ENCODE measurements at regions not wholly inside any gene's neighbourhood (a gene's known extent, or its start where the extent isn't known, plus 50 kb on each side); places are given as distances from the start of the nearest gene placed in this dataset.

GRCh38 chr1:185666582-185666981 lies 67.6 kb upstream of the HMCN1 start:
- no peak for TF ChIP-seq CTCF (IDR thresholded peaks at IDR 0.05)
- no peak for TF ChIP-seq POLR2AphosphoS5 (IDR thresholded peaks at IDR 0.05)
- no peak for TF ChIP-seq POLR2A (IDR thresholded peaks at IDR 0.05)

All from sigmoid colon (tissue), 4 donors.